ENCODE measurements at regions not wholly inside any gene's neighbourhood (a gene's known extent, or its start where the extent isn't known, plus 50 kb on each side); places are given as distances from the start of the nearest gene placed in this dataset.

GRCh38 chr10:120286280-120286679 is 170.7 kb upstream of the PLPP4 start:
- H2AFZ ChIP-seq (ENCODE audit: low read length): no peak overlapping the region
- no peak overlapping the region for H3K27ac ChIP-seq (ENCODE audit: low read length)
- H3K27me3 ChIP-seq (replicated peaks; ENCODE audit: insufficient read depth, low read length): no peaks in the 10 kb centered on the region
- H3F3A ChIP-seq (ENCODE audit: insufficient read depth, low read length): no peaks in the 10 kb centered on the region
- H3K4me1 ChIP-seq (ENCODE audit: low read length): no peaks in the 10 kb centered on the region
- no peaks in the 10 kb centered on the region for H3K79me2 ChIP-seq (ENCODE audit: low read length)
- H3K9me2 ChIP-seq (replicated peaks; ENCODE audit: insufficient read depth, low read length): no peaks in the 10 kb centered on the region
- no peaks in the 10 kb centered on the region for H4K20me1 ChIP-seq (ENCODE audit: insufficient read depth, low read length)
- no peaks in the 10 kb centered on the region for H3K9me3 ChIP-seq (replicated peaks; ENCODE audit: insufficient read depth, low read length)
- H3K4me3 ChIP-seq (ENCODE audit: low read length): no peak overlapping the region
- H3K4me2 ChIP-seq (ENCODE audit: low read depth, low read length): no peak overlapping the region
- no peak for DNase-seq
- H3K36me3 ChIP-seq (replicated peaks; ENCODE audit: insufficient read depth, low read length): no peaks in the 10 kb centered on the region
- TF ChIP-seq EZH2phosphoT487 (IDR thresholded peaks at IDR 0.05; ENCODE audit: low read length) (no peak), EZH2 (optimal IDR thresholded peaks at IDR 0.05; ENCODE audit: low read depth, low read length) (no peak), CTCF (IDR thresholded peaks at IDR 0.05; ENCODE audit: low read length) (no peak)
- no peak overlapping the region for H3K9ac ChIP-seq (ENCODE audit: low read length)

- no peak overlapping the region for H3K4me2 ChIP-seq (ENCODE audit: low read depth, low read length)
- H3K79me2 ChIP-seq (ENCODE audit: low read length): no peaks in the 10 kb centered on the region
- no peaks in the 10 kb centered on the region for H3K9me3 ChIP-seq (replicated peaks; ENCODE audit: insufficient read depth, low read length)
- H3K27ac ChIP-seq (ENCODE audit: low read length): no peak overlapping the region
- H3K36me3 ChIP-seq (replicated peaks; ENCODE audit: insufficient read depth, low read length): no peaks in the 10 kb centered on the region
- H3K4me3 ChIP-seq (ENCODE audit: low read length): no peak overlapping the region
- no peaks in the 10 kb centered on the region for H3F3A ChIP-seq (ENCODE audit: insufficient read depth, low read length)
- no peak for DNase-seq
- no peak overlapping the region for H2AFZ ChIP-seq (ENCODE audit: low read length)
- TF ChIP-seq CTCF (IDR thresholded peaks at IDR 0.05; ENCODE audit: low read length): no peak
- TF ChIP-seq EZH2phosphoT487 (IDR thresholded peaks at IDR 0.05; ENCODE audit: low read length): no peak
- no peak for TF ChIP-seq EZH2 (optimal IDR thresholded peaks at IDR 0.05; ENCODE audit: low read depth, low read length)
- no peaks in the 10 kb centered on the region for H3K27me3 ChIP-seq (replicated peaks; ENCODE audit: insufficient read depth, low read length)
- H3K9me2 ChIP-seq (replicated peaks; ENCODE audit: insufficient read depth, low read length): no peaks in the 10 kb centered on the region
- H3K4me1 ChIP-seq (ENCODE audit: low read length): no peaks in the 10 kb centered on the region
- H3K9ac ChIP-seq (ENCODE audit: low read length): no peak overlapping the region
- H4K20me1 ChIP-seq (ENCODE audit: insufficient read depth, low read length): no peaks in the 10 kb centered on the region
Observed at GRCh38 chr10:120300513-120300912, 156.5 kb upstream of the PLPP4 start.

GRCh38 chr10:120308589-120308988 is 148.4 kb upstream of the PLPP4 start:
- Histone ChIP-seq H2AFZ (ENCODE audit: low read length) (no peak overlapping the region), H3K36me3 (replicated peaks; ENCODE audit: insufficient read depth, low read length) (no peaks in the 10 kb centered on the region), H3K9me3 (replicated peaks; ENCODE audit: insufficient read depth, low read length) (no peaks in the 10 kb centered on the region), H3K4me3 (ENCODE audit: low read length) (no peak overlapping the region), H3K27me3 (replicated peaks; ENCODE audit: insufficient read depth, low read length) (no peaks in the 10 kb centered on the region), H3K4me1 (ENCODE audit: low read length) (no peaks in the 10 kb centered on the region), H4K20me1 (ENCODE audit: insufficient read depth, low read length) (no peaks in the 10 kb centered on the region), H3F3A (ENCODE audit: insufficient read depth, low read length) (no peaks in the 10 kb centered on the region), H3K27ac (ENCODE audit: low read length) (no peak overlapping the region), H3K9ac (ENCODE audit: low read length) (no peak overlapping the region), H3K4me2 (ENCODE audit: low read depth, low read length) (no peak overlapping the region), H3K9me2 (replicated peaks; ENCODE audit: insufficient read depth, low read length) (no peaks in the 10 kb centered on the region), H3K79me2 (ENCODE audit: low read length) (no peaks in the 10 kb centered on the region)
- DNase-seq: no peak
- TF ChIP-seq EZH2phosphoT487 (IDR thresholded peaks at IDR 0.05; ENCODE audit: low read length): no peak
- no peak for TF ChIP-seq EZH2 (optimal IDR thresholded peaks at IDR 0.05; ENCODE audit: low read depth, low read length)
- no peak for TF ChIP-seq CTCF (IDR thresholded peaks at IDR 0.05; ENCODE audit: low read length)
